ENCODE measurements at regions not wholly inside any gene's neighbourhood (a gene's known extent, or its start where the extent isn't known, plus 50 kb on each side); places are given as distances from the start of the nearest gene placed in this dataset.

DNA sequence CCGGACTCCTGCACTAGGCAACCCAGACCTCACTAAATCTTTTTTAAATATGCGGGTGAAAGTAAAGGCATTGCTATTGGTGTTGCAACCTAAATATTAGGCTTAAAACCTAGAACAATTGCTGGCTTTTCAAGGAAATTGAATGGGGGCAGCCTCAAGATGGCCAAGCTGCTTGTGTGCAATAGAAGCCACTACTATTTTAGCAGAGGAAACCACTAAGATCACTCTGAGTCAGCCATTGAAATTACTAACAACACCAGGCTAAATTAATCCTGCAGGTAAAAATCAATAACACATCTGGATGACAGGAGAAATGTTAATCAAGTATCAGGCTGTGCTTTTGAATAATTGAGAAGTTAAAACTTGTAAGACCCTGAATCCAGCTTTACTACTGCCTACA, 348.0 kb downstream of the RPS4Y2 start:
- no peak for TF ChIP-seq POLR2A (IDR thresholded peaks at IDR 0.05)
- TF ChIP-seq, protein P1, sequence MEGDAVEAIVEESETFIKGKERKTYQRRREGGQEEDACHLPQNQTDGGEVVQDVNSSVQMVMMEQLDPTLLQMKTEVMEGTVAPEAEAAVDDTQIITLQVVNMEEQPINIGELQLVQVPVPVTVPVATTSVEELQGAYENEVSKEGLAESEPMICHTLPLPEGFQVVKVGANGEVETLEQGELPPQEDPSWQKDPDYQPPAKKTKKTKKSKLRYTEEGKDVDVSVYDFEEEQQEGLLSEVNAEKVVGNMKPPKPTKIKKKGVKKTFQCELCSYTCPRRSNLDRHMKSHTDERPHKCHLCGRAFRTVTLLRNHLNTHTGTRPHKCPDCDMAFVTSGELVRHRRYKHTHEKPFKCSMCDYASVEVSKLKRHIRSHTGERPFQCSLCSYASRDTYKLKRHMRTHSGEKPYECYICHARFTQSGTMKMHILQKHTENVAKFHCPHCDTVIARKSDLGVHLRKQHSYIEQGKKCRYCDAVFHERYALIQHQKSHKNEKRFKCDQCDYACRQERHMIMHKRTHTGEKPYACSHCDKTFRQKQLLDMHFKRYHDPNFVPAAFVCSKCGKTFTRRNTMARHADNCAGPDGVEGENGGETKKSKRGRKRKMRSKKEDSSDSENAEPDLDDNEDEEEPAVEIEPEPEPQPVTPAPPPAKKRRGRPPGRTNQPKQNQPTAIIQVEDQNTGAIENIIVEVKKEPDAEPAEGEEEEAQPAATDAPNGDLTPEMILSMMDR (IDR thresholded peaks at IDR 0.05 in 8 of 11, conservative IDR thresholded peaks at IDR 0.05 in 3 of 11) = no peak
